ENCODE measurements at regions not wholly inside any gene's neighbourhood (a gene's known extent, or its start where the extent isn't known, plus 50 kb on each side); places are given as distances from the start of the nearest gene placed in this dataset.
"Not testable (repeated sequence)": the region's sequence is repeated elsewhere in the genome, so short reads cannot be mapped to it uniquely, and the experiment has no call there.

GRCh38 chr14:84036840-84037239 lies 1493.1 kb upstream of the FLRT2 start:
- DNase-seq: peak; percentile 86

- no peak for DNase-seq
These were observed 1492.4 kb upstream of the FLRT2 start for GRCh38 chr14:84037593-84037992.

- DNase-seq: no peak
These were observed 1489.8 kb upstream of the FLRT2 start for GRCh38 chr14:84040101-84040500.

- DNase-seq: no peak
These were observed 1488.5 kb upstream of the FLRT2 start for GRCh38 chr14:84041421-84041820.

GRCh38 chr14:84042992-84043391 lies 1487.0 kb upstream of the FLRT2 start:
- DNase-seq: no peak

GRCh38 chr14:84064316-84065125 lies 1465.4 kb upstream of the FLRT2 start:
- DNase-seq: peak; percentile 30

- no peak for DNase-seq
These were observed 1464.1 kb upstream of the FLRT2 start for GRCh38 chr14:84065811-84066210.

GRCh38 chr14:84068288-84068687 lies 1461.7 kb upstream of the FLRT2 start:
- DNase-seq: no peak

- no peak for DNase-seq
These were observed 1458.9 kb upstream of the FLRT2 start for GRCh38 chr14:84071061-84071460.

GRCh38 chr14:84074626-84075025 lies 1455.3 kb upstream of the FLRT2 start:
- DNase-seq: no peak

- peak; percentile 39 for DNase-seq
These were observed 1449.0 kb upstream of the FLRT2 start for GRCh38 chr14:84080944-84081343.

GRCh38 chr14:84084056-84084630 lies 1445.8 kb upstream of the FLRT2 start:
- no peak for DNase-seq

- DNase-seq: no peak
These were observed 1444.5 kb upstream of the FLRT2 start for GRCh38 chr14:84085493-84085892.

- no peak for DNase-seq
These were observed 1443.2 kb upstream of the FLRT2 start for GRCh38 chr14:84086714-84087113.

- peak; percentile 55 for DNase-seq
These were observed 1441.9 kb upstream of the FLRT2 start for GRCh38 chr14:84087986-84088531.

GRCh38 chr14:84090837-84091236 lies 1439.1 kb upstream of the FLRT2 start:
- DNase-seq: no peak

- no peak for DNase-seq
These were observed 1434.3 kb upstream of the FLRT2 start for GRCh38 chr14:84095681-84096080.

GRCh38 chr14:84098261-84098660 lies 1431.7 kb upstream of the FLRT2 start:
- no peak for DNase-seq

- DNase-seq: not testable (repeated sequence)
These were observed 1430.4 kb upstream of the FLRT2 start for GRCh38 chr14:84099560-84099959.

- DNase-seq: no peak
These were observed 1422.1 kb upstream of the FLRT2 start for GRCh38 chr14:84107835-84108343.

GRCh38 chr14:84108746-84109457 lies 1421.0 kb upstream of the FLRT2 start:
- no peak for DNase-seq

- no peak for DNase-seq
These were observed 1417.4 kb upstream of the FLRT2 start for GRCh38 chr14:84112589-84112988.

- DNase-seq: no peak
These were observed 1404.3 kb upstream of the FLRT2 start for GRCh38 chr14:84125676-84126075.

Measured in fibroblast of skin of back (primary cell).